HG03571 (cell line): ENCODE measurements at regions not wholly inside any gene's neighbourhood (a gene's known extent, or its start where the extent isn't known, plus 50 kb on each side); places are given as distances from the start of the nearest gene placed in this dataset.

Experiments used
- ATAC-seq: cut with Tn5 transposase; IDR thresholded peaks from one replicate; pipeline ENCODE4 v1.9.1; 2021; ENCODE audit not compliant: unreplicated experiment

DNA sequence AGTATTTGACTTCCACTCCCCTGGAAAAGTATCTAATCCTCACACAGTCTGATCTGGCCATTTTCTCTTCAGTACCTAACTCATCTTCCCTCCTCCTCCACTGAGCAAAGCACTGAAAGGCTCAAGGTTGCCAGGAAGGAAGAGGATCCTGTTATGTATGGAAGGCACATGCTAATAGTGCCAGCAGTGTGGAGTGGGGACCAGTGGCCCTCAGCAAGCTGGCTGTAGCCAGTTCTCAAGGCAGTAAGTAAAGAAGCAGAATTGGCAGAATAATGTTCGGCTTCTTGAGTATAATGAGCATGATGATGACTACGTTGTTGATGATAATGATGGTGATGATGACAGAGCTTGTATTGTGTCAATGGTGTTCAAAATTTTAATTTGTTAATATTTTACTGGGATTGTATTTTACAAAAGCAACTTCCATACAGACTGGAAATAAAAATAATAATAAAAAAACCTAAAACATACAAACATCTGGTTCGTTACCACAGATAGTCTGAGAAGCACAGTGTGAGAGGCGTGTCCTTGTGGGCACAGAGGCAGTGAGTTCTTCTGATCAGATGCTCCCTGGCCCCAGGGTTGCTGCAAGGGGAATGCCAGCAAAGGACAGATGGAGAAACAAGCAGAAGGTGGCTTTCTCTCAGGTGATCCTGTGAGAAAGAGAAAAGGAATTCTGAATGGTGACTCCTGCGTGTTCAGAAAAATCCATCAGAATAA lies 528.8 kb downstream of the CMPK2 start:
- no peak for ATAC-seq

- no peak for ATAC-seq
Measured at GRCh38 chr2:6337472-6337820, 528.3 kb downstream of the CMPK2 start.

DNA sequence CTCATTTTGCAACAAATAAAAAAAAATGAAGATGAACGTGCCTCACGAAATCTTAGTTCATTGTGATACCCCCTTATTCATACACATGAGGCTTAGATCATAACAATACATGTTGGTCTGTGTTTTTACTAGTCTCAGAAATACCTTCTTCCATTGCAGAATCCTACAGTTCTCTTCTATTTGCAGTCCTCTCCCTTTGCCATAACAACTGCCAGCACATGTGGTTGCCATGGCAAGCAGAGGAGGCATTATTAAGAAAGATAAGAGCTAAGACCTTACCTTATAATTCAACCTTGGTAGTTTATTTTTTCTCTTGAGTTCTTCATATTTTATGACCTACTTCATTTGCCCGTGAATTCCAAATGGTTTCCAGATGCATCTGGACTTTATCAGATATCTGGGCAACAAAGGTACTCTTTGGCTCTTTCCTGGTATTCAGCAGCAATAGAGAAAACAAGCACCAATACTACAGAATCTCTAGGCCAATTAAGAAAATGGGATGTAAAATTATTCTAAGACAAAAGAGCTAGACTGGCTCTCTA lies 524.0 kb downstream of the CMPK2 start:
- no peak for ATAC-seq

GRCh38 chr2:6342273-6342920 lies 523.3 kb downstream of the CMPK2 start:
- peak; percentile 30 for ATAC-seq

- no peak for ATAC-seq
Measured at GRCh38 chr2:6343076-6343475, 522.6 kb downstream of the CMPK2 start.

GRCh38 chr2:6352247-6352646 lies 513.5 kb downstream of the CMPK2 start:
- peak; percentile 78 for ATAC-seq

GRCh38 chr2:6352906-6353515 lies 512.7 kb downstream of the CMPK2 start:
- no peak for ATAC-seq

- peak; percentile 69 for ATAC-seq
Measured at GRCh38 chr2:6353669-6354068, 512.0 kb downstream of the CMPK2 start.

- no peak for ATAC-seq
Measured at GRCh38 chr2:6354546-6354945, 511.2 kb downstream of the CMPK2 start.

DNA sequence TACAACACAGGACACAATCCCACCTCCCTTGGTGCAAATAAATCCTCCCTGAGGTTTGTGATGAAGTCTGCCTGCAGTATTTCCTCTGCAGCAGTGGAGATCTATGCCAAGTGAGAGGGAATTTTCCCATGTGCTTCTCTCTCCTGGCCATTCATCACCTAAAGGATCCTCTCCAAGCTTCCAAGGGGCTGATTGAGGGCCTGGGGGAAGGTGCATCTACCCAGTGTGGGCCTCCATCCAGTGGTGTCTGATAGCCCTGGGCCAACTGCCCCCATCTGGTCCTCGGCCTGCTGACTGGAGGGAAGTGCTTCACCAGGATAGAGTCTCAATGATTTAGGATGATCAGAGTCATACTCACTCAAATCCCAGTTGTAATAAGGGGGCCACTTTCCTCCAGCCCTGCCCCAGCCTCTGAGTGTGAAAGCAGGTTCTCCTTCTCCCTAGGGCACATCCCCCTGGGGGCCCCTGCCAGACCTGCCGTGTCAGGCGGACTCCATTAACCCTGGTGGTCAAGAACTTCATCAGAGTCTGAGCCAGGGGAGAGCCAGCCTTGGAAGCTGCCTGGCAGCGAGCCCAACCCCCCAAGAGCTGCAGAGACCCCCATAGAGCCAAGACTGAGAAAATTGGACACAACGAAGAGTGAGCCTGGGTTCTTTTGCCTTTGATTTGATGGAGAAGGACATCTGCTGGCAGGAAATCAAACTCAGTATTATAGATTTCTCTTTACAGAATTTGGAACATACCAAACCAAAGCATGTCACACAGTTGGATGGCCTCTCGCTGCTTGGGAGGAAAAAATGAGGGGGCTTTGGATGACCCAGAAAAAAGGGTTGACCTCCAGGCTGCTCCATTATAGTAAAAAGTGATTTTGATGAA lies 509.6 kb downstream of the CMPK2 start:
- no peak for ATAC-seq

DNA sequence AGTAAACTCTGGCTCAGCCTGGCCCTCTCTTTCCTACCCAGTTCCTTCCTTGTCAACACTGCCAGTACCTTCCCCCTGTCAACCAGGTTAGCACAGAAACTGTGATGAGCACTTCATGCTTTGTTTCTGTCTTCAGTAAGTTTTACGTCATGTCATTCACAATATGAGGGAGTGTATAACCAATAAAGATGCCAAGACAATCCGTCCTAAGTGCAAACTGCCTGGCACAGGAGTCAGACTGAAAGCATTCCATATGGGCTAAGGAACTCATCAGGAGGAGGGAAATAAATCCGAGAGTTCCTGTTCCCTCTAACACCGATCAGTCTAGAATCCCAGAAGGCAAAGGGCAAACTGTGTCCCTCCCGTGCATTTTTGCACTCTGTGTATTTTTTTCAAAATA lies 507.2 kb downstream of the CMPK2 start:
- no peak for ATAC-seq

GRCh38 chr2:6358985-6359384 lies 506.7 kb downstream of the CMPK2 start:
- ATAC-seq, result no peak

DNA sequence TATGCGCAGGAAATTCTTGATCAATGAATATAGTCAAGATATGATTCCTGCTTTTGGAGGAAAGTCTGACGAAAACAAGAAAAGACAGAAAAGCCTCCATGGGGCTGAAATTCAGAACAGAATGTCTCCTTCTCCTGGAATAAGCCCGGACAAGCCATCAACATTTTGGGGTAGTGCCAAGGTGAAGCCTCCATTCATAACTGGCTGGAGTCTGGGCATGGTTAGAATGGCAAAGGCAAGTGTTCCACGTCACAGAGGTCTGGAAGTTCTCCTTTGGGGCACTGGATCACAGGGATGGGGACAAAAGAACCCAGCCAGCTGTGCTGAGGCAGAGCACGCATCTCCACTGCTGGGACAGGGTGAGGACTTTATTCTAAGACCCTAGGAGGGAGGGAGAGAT lies 505.7 kb downstream of the CMPK2 start:
- no peak for ATAC-seq

DNA sequence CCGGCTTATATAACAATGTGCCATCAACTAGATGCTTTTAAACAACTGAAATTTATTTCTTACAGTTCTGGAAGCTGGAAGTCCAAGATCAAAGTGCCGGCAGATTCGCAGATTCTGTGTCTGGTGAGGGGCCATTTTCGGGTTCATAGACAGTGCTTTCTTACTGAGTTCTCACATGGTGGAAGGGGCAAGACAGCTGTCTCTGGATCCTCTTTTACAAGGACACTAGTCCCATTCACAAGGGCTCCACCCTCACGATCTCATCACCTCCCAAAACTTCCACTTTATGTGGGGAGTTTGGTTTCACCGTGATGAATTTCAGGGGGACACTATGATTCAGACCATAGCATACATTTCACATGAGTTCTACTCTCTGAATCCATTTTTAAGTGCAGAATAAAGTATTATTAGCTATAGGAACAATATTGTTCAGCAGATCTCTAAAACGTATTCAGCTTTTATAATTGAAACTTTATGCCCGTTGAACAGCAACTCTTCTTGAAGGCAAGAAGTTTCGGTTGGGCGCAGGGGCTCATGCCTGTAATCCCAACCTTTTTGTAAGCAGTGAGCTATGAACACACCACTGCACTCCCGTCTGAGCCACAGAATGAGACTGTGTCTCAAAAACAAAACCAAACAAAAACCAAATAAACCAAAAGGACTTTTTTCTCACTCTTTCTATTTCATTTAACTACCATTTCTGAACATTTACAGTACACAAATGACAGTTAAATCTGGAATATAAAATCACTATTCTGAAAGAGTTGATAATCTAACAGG lies 502.8 kb downstream of the CMPK2 start:
- ATAC-seq, result no peak

DNA sequence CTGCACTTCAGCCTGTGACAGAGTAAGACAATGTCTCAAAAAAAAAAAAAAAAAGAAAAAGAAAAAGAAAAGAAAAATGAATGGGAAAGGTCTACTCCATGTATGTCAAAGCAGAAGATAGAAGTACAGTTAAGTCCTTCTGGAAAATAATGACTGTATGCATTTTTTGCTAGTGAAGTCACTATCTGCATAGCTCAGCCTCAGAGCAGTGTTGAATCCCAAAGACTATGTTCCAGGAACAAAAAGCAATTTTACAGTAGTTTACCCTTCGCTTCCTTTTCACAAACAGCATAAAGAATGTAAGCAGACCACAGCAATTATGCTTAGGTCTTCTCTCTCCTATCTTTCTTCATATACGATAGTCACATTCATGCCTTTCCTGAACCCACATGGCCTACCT lies 497.4 kb downstream of the CMPK2 start:
- no peak for ATAC-seq

DNA sequence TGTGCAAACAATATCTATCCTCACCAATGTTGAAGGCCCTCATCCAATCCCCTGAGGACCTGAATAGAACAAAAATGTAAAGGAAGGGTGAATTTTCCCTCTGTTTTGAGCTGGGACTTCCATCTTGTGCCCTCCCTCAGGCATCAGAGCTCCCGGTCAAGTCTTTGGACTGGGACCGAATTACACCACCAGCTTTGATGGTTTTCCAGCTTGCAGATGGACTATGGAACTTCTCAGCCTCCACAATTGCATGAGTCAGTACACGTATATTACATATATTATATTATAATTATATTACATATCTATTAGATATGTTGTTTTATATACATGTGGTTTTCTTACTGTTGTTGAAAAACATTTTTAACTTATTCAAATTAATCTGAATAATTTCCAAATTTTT lies 496.4 kb downstream of the CMPK2 start:
- ATAC-seq, result no peak

GRCh38 chr2:6370753-6371551 lies 494.8 kb downstream of the CMPK2 start:
- no peak for ATAC-seq

- no peak for ATAC-seq
Measured at GRCh38 chr2:6372317-6372901, 493.3 kb downstream of the CMPK2 start.

- no peak for ATAC-seq
Measured at GRCh38 chr2:6381326-6381725, 484.4 kb downstream of the CMPK2 start.
